Astrocyte of the hippocampus (primary cell): ENCODE measurements at regions not wholly inside any gene's neighbourhood (a gene's known extent, or its start where the extent isn't known, plus 50 kb on each side); places are given as distances from the start of the nearest gene placed in this dataset.
"Not testable (repeated sequence)": the region's sequence is repeated elsewhere in the genome, so short reads cannot be mapped to it uniquely, and the experiment has no call there.

Experiments used
- DNase-seq: peaks from one replicate; pipeline ENCODE4 v3.0.0; 2011; ENCODE audit warnings: low read depth, low spot score

GRCh38 chr2:37758141-37758601, 86.7 kb upstream of the CDC42EP3 start:
- DNase-seq: not testable (repeated sequence)

GRCh38 chr2:37759989-37760388, 88.5 kb upstream of the CDC42EP3 start:
- not testable (repeated sequence) for DNase-seq

- DNase-seq: no peak
Observed at GRCh38 chr2:37760471-37760870, 89.0 kb upstream of the CDC42EP3 start.

- DNase-seq: not testable (repeated sequence)
Observed at GRCh38 chr2:37762281-37762680, 90.8 kb upstream of the CDC42EP3 start.

DNA sequence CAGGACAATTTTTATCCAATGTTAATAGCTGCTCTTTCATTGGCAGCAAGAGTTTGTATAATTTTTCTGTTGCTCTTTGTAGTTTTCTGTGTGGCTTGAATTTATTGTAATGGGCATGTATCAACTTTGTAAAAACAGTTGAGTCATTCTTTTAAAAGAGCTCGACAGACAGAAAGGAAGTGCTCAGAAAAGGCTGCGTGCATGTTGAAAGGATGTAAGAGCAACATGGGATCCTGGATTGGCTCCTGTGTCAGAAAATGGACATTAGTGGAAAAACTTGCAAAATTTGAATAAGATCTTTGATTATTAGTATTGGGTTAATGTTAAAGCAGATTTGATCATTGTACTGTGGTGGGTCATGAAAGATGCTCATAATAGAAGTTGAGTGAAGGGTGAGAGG, 93.3 kb upstream of the CDC42EP3 start:
- no peak for DNase-seq

DNA sequence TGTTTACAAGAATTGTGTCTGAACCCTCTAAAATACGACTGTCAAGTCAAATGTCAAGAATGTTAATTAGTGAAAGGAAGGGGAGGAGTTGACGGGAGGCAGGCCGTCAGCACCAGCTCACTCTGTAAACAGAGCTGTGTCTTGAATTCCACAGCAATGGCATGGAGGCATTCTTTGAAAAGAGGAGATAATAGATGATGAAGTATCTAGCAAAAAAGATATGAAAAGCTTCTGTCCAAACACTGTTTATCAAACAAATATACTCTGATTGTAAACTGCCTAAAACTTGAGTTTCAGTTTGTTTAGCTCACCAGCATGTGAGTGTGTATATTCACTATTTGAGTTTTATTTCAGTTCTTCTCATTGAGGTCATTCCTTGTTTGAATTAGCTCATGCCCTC, 94.7 kb upstream of the CDC42EP3 start:
- peak; percentile 43 for DNase-seq

GRCh38 chr2:37767046-37767445, 95.6 kb upstream of the CDC42EP3 start:
- no peak for DNase-seq

GRCh38 chr2:37767959-37768925, 96.8 kb upstream of the CDC42EP3 start:
- peak; percentile 95 for DNase-seq

GRCh38 chr2:37769551-37769950, 98.1 kb upstream of the CDC42EP3 start:
- no peak for DNase-seq

- DNase-seq: no peak
Observed at GRCh38 chr2:37770797-37771196, 99.4 kb upstream of the CDC42EP3 start.

DNA sequence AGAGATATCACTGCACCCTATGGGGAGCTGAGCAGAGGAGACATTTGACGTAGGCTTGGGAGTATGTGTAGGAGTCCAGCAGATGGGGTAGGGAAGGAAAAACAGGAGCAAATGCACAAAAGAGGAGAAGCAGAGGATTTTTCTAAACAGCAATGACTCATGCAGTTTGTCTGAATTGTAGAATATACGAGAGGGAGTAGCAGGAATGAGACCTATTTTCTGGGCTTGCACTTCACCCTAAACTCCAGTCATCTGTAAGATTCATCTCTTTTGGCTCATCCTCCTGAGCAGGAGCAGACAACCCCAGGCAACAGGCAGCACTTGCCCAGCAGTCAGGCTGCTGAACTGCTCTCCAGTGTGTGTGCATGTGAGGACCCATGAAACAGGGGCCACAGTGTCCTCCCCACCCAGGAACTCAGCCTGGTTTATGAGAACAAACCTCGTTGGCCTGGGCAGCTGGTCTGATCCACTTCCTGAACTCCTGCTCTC, 100.2 kb upstream of the CDC42EP3 start:
- DNase-seq: no peak

- no peak for DNase-seq
Observed at GRCh38 chr2:37773371-37774130, 102.1 kb upstream of the CDC42EP3 start.

- not testable (repeated sequence) for DNase-seq
Observed at GRCh38 chr2:37774171-37774944, 102.9 kb upstream of the CDC42EP3 start.

- no peak for DNase-seq
Observed at GRCh38 chr2:37774976-37775907, 103.8 kb upstream of the CDC42EP3 start.

GRCh38 chr2:37775908-37776250, 104.4 kb upstream of the CDC42EP3 start:
- peak; percentile 83 for DNase-seq

- peak; percentile 95 for DNase-seq
Observed at GRCh38 chr2:37776487-37776886, 105.0 kb upstream of the CDC42EP3 start.

GRCh38 chr2:37779139-37779538, 107.7 kb upstream of the CDC42EP3 start:
- no peak for DNase-seq

DNA sequence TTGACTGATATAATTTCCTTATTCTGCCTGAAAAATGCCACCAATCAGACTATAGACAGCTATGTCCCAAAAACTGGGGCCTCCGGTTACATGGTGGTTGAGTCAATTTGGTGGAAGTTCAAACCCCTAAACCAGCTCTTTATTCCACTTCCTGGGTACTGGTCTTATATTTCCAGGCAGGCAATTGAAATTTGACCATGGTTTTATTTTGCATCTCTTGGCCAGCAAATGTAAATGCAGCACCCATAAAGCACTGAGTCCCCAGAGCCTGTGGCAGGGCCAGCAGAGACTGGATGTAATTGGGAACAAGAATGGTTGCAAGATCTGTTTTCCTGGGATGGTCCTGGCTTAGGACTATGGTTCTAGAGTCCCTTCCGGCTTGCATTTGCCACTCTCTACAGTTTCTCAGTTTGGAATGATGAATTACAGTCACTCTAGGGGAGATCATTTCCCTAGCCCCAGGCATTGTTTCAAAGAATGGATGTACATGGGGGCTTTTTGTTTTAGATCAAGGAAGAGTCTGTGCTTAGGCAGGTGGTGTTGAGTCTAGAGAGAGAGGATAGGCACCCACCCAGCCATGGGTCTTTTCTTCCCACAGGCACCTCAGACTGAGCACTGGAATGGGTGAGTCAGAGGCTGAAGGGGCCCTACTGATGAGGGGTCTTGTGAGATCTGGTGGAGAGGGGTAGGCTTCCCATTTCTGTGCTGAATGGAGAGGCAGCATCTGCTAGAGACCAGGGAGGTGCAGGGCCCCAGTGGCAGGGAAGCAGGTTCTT, 108.4 kb upstream of the CDC42EP3 start:
- no peak for DNase-seq

- DNase-seq: no peak
Observed at GRCh38 chr2:37780387-37780676, 108.9 kb upstream of the CDC42EP3 start.

DNA sequence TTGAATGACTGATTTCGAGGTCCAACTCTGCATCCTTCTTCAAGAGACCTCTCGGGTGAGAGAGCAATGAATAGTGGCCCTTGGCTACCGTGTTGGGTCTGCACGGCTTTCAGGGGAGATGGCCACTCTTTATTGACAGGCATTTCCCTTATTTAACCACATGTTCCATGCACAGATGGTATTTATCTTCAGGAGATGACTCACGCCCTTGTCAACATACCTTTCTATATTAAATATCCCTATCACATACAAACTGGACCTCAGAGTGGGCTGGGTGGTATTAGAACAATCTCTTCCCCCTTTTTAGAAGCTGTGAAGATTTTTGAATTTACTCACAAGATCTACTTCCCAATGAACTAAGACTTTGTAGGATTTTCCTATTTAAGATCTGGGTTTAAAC, 109.6 kb upstream of the CDC42EP3 start:
- DNase-seq: peak; percentile 61
